Transverse colon (tissue), 4 donors: ENCODE measurements at regions not wholly inside any gene's neighbourhood (a gene's known extent, or its start where the extent isn't known, plus 50 kb on each side); places are given as distances from the start of the nearest gene placed in this dataset.

Source experiments
- DNase-seq: peaks from one replicate; pipeline ENCODE4 v3.0.0-alpha.2; 2019
- H3K27ac ChIP-seq, 4 donors: fragments of 200-600 bp; sonication (generic); 2 replicates each; pipeline ENCODE4 v1.5.1; 2016 to 2018; ENCODE audit warnings: inconsistent platforms in 4 of 4
- H3K27me3 ChIP-seq: fragments of 200-600 bp; sonication (generic); 2 replicates; pipeline ENCODE4 v1.5.1; 2017; ENCODE audit warnings: inconsistent platforms
- H3K36me3 ChIP-seq, 4 donors: fragments of 200-600 bp; sonication (generic); 2 replicates each; pipeline ENCODE4 v1.5.1; 2017 to 2019; ENCODE audit warnings: inconsistent platforms in 4 of 4
- H3K4me1 ChIP-seq, 4 donors: fragments of 200-600 bp; sonication (generic); 2 replicates each; pipeline ENCODE4 v1.5.1; 2017 to 2020; ENCODE audit warnings: inconsistent platforms in 4 of 4
- H3K4me3 ChIP-seq, 4 donors: fragments of 200-600 bp; sonication (generic); 1 replicate in 1 of 4; 2 replicates in 3 of 4; pipeline versions ENCODE4 v1.5.1 to v1.6.1; 2017 to 2019; ENCODE audit warnings: inconsistent platforms in 4 of 4
- H3K9me3 ChIP-seq, 2 donors: fragments of 200-600 bp; sonication (generic); 2 replicates each; pipeline ENCODE4 v1.5.1; 2017 to 2019; ENCODE audit warnings: inconsistent platforms in 2 of 2
- EP300 ChIP-seq: sonication (generic); formaldehyde crosslinking; IDR thresholded peaks from one replicate; pipeline ENCODE4 v1.6.1; 2017; ENCODE audit warnings: antibody characterized with exemption, low read depth
- POLR2A ChIP-seq: fragments of 450-650 bp; IDR thresholded peaks from one replicate; pipeline ENCODE4 v1.6.1; 2016; ENCODE audit warnings: antibody characterized with exemption, mild to moderate bottlenecking, moderate library complexity
- POLR2AphosphoS5 ChIP-seq, 3 donors: sonication (generic); formaldehyde crosslinking; IDR thresholded peaks; one replicate each; pipeline ENCODE4 v1.6.1; 2016; ENCODE audit warnings: antibody characterized with exemption in 3 of 3
- WGBS, 2 donors: methylation state at CpG; one replicate each; pipeline ENCODE4 v1.1.5; 2018; ENCODE audit warnings: low coverage in 1 of 2; 5-methylcytosine and 5-hydroxymethylcytosine counted together
- in situ Hi-C, 4 donors: fragments of 200-750 bp; cut with MboI; loops; one replicate each; pipeline versions ENCODE4 v1.15.0 to v1.15.1; 2017; ENCODE audit warnings: low sequenced_read_pairs in 3 of 4, low pct_ligation_motif_present in 1 of 4, low pct_unique_long_range_greater_than_20kb in 1 of 4
- intact Hi-C: fragments of 100-400 bp; cut with DNase I; formaldehyde crosslinking; loops from one replicate; pipeline ENCODE4 v1.15.1; 2023; ENCODE audit warnings: low total_unique reads
- TF ChIP-seq, protein P1 (sequence below), 5 experiments: fragments of 200-600 bp in 3 of 5; fragments of 450-650 bp in 2 of 5; sonication (generic) in 3 of 5; IDR thresholded peaks; 1 replicate in 2 of 5; 2 replicates in 3 of 5; pipeline ENCODE4 v1.5.1; 2016 to 2017; ENCODE audit warnings: antibody characterized with exemption in 5 of 5, inconsistent platforms in 3 of 5, mild to moderate bottlenecking in 2 of 5, moderate library complexity in 1 of 5

DNA sequence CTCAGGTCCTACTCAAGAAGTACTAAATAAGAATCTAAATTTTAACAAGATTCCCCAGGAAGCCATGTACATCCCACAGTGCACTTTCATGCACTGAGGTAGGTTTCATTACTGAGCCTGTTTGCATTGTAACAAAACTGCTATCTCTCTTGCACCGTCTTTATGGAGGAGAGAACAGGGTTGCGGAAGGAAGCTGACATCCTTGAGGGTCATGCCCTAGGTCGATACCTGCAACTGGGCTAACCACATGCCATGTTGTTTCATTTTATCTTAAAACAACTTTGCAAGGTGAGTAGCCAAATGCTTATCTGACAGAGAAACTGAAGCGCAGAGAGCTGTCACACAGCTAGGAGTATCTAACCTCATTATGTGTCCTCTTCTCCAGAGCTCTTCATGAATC lies 656.3 kb upstream of the TENM4 start:
- TF ChIP-seq POLR2AphosphoS5 (IDR thresholded peaks at IDR 0.05) = no peak
- TF ChIP-seq POLR2A = no peak
- TF ChIP-seq EP300 = no peak
- TF ChIP-seq, protein P1, sequence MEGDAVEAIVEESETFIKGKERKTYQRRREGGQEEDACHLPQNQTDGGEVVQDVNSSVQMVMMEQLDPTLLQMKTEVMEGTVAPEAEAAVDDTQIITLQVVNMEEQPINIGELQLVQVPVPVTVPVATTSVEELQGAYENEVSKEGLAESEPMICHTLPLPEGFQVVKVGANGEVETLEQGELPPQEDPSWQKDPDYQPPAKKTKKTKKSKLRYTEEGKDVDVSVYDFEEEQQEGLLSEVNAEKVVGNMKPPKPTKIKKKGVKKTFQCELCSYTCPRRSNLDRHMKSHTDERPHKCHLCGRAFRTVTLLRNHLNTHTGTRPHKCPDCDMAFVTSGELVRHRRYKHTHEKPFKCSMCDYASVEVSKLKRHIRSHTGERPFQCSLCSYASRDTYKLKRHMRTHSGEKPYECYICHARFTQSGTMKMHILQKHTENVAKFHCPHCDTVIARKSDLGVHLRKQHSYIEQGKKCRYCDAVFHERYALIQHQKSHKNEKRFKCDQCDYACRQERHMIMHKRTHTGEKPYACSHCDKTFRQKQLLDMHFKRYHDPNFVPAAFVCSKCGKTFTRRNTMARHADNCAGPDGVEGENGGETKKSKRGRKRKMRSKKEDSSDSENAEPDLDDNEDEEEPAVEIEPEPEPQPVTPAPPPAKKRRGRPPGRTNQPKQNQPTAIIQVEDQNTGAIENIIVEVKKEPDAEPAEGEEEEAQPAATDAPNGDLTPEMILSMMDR (IDR thresholded peaks at IDR 0.05) = no peak
- 95% methylated on average over 4 of the region's 4 CpGs; no CpG with 5 or more reads in 1 of the 2 donors for WGBS, 2 donors
- in situ Hi-C loops = no loop called here
- Histone ChIP-seq H3K27ac (no peak overlapping the region), H3K4me3 (no peak overlapping the region), H3K9me3 (no peaks in the 10 kb centered on the region), H3K4me1 (no peaks in the 10 kb centered on the region), H3K36me3 (no peaks in the 10 kb centered on the region), H3K27me3 (no peaks in the 10 kb centered on the region)
- DNase-seq = no peak
- intact Hi-C loops = no loop called here

DNA sequence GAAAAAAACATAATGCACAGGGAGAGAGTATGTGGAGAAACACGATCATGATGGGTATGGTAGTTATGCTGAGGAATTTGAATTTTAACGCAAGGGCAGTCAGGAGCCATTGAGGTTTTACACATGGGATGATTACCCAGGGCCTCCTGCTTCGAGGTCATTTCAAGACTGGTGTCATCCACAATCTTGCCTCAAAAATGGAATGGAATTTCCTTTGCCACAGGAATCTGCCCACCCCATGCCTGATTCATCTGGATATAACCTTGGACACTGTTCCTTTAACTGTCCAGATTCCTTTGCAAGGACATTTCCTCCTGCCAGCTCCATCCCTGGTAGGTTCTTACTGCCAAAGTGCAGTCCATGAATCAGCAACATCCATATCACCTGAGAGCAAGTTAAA lies 655.9 kb upstream of the TENM4 start:
- Histone ChIP-seq H3K36me3 (no peaks in the 10 kb centered on the region), H3K9me3 (no peaks in the 10 kb centered on the region), H3K4me3 (no peak overlapping the region), H3K27ac (no peak overlapping the region), H3K4me1 (no peaks in the 10 kb centered on the region), H3K27me3 (no peaks in the 10 kb centered on the region)
- 78 to 92% methylated on average over 2 to 3 of the region's 3 CpGs for WGBS, 2 donors
- TF ChIP-seq POLR2AphosphoS5 (IDR thresholded peaks at IDR 0.05) = no peak
- TF ChIP-seq, protein P1 (IDR thresholded peaks at IDR 0.05) = no peak
- no peak for TF ChIP-seq POLR2A
- TF ChIP-seq EP300 = no peak
- in situ Hi-C loops (no loop called here), intact Hi-C loops (no loop called here)
- no peak for DNase-seq

DNA sequence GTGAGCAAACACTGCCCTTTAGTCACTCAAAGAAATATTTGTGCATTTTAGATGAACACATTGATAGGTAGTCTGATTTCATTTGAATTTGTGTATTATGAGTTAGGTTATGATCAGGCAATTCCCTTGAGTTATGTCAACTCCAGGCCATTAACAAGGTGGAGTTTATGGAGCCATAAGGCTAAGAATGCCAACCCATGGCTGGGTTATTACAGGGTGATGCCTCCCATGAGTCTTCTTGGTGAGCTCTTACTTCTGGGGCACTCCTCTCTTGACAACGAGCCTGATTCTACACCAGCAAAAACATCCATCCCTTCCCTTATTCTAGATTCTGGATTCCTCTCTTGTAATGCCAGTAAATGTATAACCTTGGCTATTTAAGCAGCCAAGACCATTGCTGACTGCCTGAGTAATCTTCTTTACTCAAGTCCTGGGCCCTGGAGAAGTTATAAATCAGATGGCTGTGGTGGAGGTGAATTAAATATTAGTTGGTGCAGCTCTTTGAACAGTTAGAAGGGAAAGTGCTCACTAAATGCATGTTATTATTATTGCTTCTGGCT lies 645.7 kb upstream of the TENM4 start:
- intact Hi-C loops = no loop called here
- Histone ChIP-seq H3K4me3 (no peak overlapping the region), H3K9me3 (no peaks in the 10 kb centered on the region), H3K27ac (no peak overlapping the region), H3K4me1 (no peaks in the 10 kb centered on the region), H3K36me3 (no peaks in the 10 kb centered on the region), H3K27me3 (no peaks in the 10 kb centered on the region)
- TF ChIP-seq POLR2AphosphoS5 (IDR thresholded peaks at IDR 0.05) (no peak), EP300 (no peak)
- DNase-seq = peak; percentile 45
- WGBS, 2 donors = 65 to 71% methylated on average over 1 of the region's 1 CpG
- in situ Hi-C loops = no loop called here

DNA sequence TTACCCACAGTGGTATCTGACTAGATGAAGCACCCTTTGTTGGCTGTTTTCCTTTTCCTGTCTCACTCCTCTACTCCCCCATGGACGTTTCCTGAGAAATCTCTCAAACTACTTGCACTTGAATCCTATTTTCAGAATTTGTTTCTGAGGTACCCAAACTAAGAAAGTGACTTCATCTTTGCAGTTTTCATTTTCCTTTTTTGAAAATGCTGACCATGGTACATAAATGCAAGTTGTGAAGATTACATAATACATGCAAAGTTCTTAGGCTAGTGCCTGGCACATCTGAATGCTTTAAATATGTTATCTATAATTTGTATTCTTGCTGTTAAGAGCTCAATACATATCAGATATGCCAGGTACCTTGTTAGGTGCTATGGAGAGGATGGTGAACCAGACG lies 644.7 kb upstream of the TENM4 start:
- H3K36me3 ChIP-seq = no peaks in the 10 kb centered on the region
- in situ Hi-C loops = no loop called here
- no peaks in the 10 kb centered on the region for H3K27me3 ChIP-seq
- no peak overlapping the region for H3K4me3 ChIP-seq
- no peak for TF ChIP-seq POLR2AphosphoS5 (IDR thresholded peaks at IDR 0.05)
- TF ChIP-seq, protein P1 (IDR thresholded peaks at IDR 0.05) = no peak
- TF ChIP-seq EP300 = no peak
- TF ChIP-seq POLR2A = no peak
- 20 to 70% methylated on average over 1 to 2 of the region's 2 CpGs for WGBS, 2 donors
- H3K27ac ChIP-seq = no peak overlapping the region
- H3K9me3 ChIP-seq = no peaks in the 10 kb centered on the region
- H3K4me1 ChIP-seq = no peaks in the 10 kb centered on the region
- DNase-seq = no peak
- intact Hi-C loops = no loop called here

DNA sequence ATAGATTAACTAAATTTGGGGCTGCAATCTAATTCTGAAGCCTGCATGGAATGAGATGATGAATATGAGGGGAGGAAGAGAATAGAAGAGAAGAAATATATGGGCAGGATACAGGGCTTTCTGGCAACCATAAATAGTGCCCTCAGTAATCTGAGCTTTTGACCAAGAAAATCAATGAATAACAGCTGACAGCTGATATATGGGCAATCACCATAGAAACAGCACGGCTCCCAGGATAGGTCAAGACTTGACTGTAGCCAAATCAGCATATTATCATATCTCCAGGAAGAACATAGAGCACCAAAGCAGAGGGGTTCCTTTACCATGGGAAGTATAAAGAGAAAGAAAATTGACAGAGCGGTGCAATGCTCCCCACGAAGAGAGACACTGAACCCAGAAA lies 643.8 kb upstream of the TENM4 start:
- TF ChIP-seq, protein P1 (IDR thresholded peaks at IDR 0.05) = no peak
- no peak for TF ChIP-seq POLR2A
- no peak for TF ChIP-seq POLR2AphosphoS5 (IDR thresholded peaks at IDR 0.05)
- no peak for TF ChIP-seq EP300
- Histone ChIP-seq H3K36me3 (no peaks in the 10 kb centered on the region), H3K27me3 (no peaks in the 10 kb centered on the region), H3K4me3 (no peak overlapping the region), H3K27ac (no peak overlapping the region), H3K9me3 (no peaks in the 10 kb centered on the region), H3K4me1 (no peaks in the 10 kb centered on the region)
- DNase-seq = no peak
- in situ Hi-C loops (no loop called here), intact Hi-C loops (no loop called here)
- 75 to 89% methylated on average over 2 to 3 of the region's 3 CpGs for WGBS, 2 donors
